OCI-LY1 (cell line): ENCODE measurements at regions not wholly inside any gene's neighbourhood (a gene's known extent, or its start where the extent isn't known, plus 50 kb on each side); places are given as distances from the start of the nearest gene placed in this dataset.

Experiments
- H2AFZ ChIP-seq: fragments of 200-600 bp; sonication (generic), shearing (Covaris generic); 2 replicates; pipeline ENCODE4 v1.6.0; 2014; ENCODE audit warnings: antibody characterized with exemption, mild to moderate bottlenecking, low read length
- H3F3A ChIP-seq: fragments of 200-600 bp; sonication (generic), shearing (Covaris generic); 2 replicates; pipeline ENCODE4 v1.6.0; 2014; ENCODE audit warnings: mild to moderate bottlenecking, antibody characterized with exemption, low read length, moderate library complexity; ENCODE audit not compliant: insufficient read depth
- H3K27ac ChIP-seq: fragments of 200-600 bp; sonication (generic); 2 replicates; pipeline ENCODE4 v1.5.1; 2014; ENCODE audit warnings: low read length, mixed run types, mild to moderate bottlenecking, low read depth; ENCODE audit not compliant: poor library complexity, severe bottlenecking
- H3K27me3 ChIP-seq: fragments of 200-600 bp; sonication (generic); 2 replicates; pipeline ENCODE4 v1.6.0; 2014; ENCODE audit warnings: antibody characterized with exemption, mild to moderate bottlenecking, low read length, moderate library complexity; ENCODE audit not compliant: insufficient read depth
- H3K36me3 ChIP-seq: fragments of 200-600 bp; sonication (generic); 2 replicates; pipeline ENCODE4 v1.6.1; 2014; ENCODE audit warnings: mild to moderate bottlenecking, antibody characterized with exemption, low read length, moderate library complexity, mixed read lengths; ENCODE audit not compliant: insufficient read depth
- H3K4me1 ChIP-seq: fragments of 200-600 bp; sonication (generic); 2 replicates; pipeline ENCODE4 v1.5.1; 2014; ENCODE audit warnings: mild to moderate bottlenecking, low read length, moderate library complexity; ENCODE audit not compliant: insufficient read depth, severe bottlenecking
- H3K4me2 ChIP-seq: fragments of 200-600 bp; sonication (generic), shearing (Covaris generic); 2 replicates; pipeline ENCODE4 v1.6.1; 2014; ENCODE audit warnings: low read length
- H3K4me3 ChIP-seq: fragments of 200-600 bp; sonication (generic); 2 replicates; pipeline ENCODE4 v1.5.1; 2014; ENCODE audit warnings: low read length, low read depth, mild to moderate bottlenecking, mixed read lengths; ENCODE audit not compliant: poor library complexity, severe bottlenecking
- H3K79me2 ChIP-seq: fragments of 200-600 bp; shearing (Covaris generic); 2 replicates; pipeline ENCODE4 v1.6.1; 2016; ENCODE audit warnings: mixed run types, low read length, mixed read lengths; ENCODE audit not compliant: insufficient read depth
- H3K9ac ChIP-seq: fragments of 200-600 bp; sonication (generic), shearing (Covaris generic); 2 replicates; pipeline ENCODE4 v1.6.1; 2014; ENCODE audit warnings: mild to moderate bottlenecking, low read length, mixed read lengths
- H3K9me2 ChIP-seq: fragments of 200-600 bp; sonication (generic), shearing (Covaris generic); 2 replicates; pipeline ENCODE4 v1.6.1; 2014; ENCODE audit warnings: low read depth, mild to moderate bottlenecking, low read length, mixed read lengths
- H3K9me3 ChIP-seq: fragments of 200-600 bp; shearing (Covaris generic); 2 replicates; pipeline ENCODE4 v1.6.1; 2014; ENCODE audit warnings: low read length, mixed read lengths
- H4K20me1 ChIP-seq: fragments of 200-600 bp; sonication (generic), shearing (Covaris generic); 2 replicates; pipeline ENCODE4 v1.6.0; 2016; ENCODE audit warnings: mild to moderate bottlenecking, low read length; ENCODE audit not compliant: insufficient read depth
- CTCF ChIP-seq: fragments of 200-600 bp; sonication (generic), shearing (Covaris generic); IDR thresholded peaks from 2 replicates; pipeline ENCODE4 v1.5.1; 2017; ENCODE audit warnings: mild to moderate bottlenecking, antibody characterized with exemption, low read length, moderate library complexity, mixed read lengths
- EZH2 ChIP-seq: fragments of 200-600 bp; sonication (generic), shearing (Covaris generic); IDR thresholded peaks from 2 replicates; pipeline ENCODE4 v1.8.0; 2017; ENCODE audit warnings: borderline replicate concordance, mixed run types, mild to moderate bottlenecking, antibody characterized with exemption, low read length, moderate library complexity, mixed read lengths

- H3K4me3 ChIP-seq = no peak overlapping the region
- no peaks in the 10 kb centered on the region for H3K27me3 ChIP-seq
- no peaks in the 10 kb centered on the region for H3K4me1 ChIP-seq
- H3K9me3 ChIP-seq = no peaks in the 10 kb centered on the region
- no peaks in the 10 kb centered on the region for H3K36me3 ChIP-seq
- H3K9me2 ChIP-seq = no peaks in the 10 kb centered on the region
- H2AFZ ChIP-seq = no peak overlapping the region
- no peaks in the 10 kb centered on the region for H3K79me2 ChIP-seq
- no peaks in the 10 kb centered on the region for H3F3A ChIP-seq
- TF ChIP-seq EZH2 (no peak), CTCF (no peak)
- no peak overlapping the region for H3K4me2 ChIP-seq
- H4K20me1 ChIP-seq = no peaks in the 10 kb centered on the region
- no peak overlapping the region for H3K9ac ChIP-seq
- H3K27ac ChIP-seq = no peak overlapping the region
Observed at GRCh38 chr6:68326762-68327161, 308.3 kb upstream of the ADGRB3 start.

DNA sequence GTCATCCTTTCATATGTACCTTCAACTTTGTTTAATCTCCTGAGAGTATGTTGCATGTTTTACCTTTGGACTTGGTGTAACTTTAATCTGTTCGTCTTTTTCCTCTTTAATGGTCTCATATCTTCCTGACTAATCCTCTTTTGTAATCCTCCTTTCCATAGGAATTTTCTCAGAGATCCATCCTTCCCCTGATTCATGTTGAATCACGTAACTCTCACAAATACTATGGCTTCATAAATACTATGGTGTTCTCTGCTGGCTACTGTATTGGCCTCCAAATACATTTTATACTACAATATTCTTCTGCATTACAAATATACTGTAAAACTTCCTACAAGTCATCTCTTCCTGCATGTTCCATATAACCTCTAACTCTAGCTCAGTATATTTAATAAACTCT lies 317.7 kb upstream of the ADGRB3 start:
- no peak for TF ChIP-seq CTCF
- no peak for TF ChIP-seq EZH2
- Histone ChIP-seq H3K4me3 (no peak overlapping the region), H3K79me2 (no peaks in the 10 kb centered on the region), H3K9ac (no peak overlapping the region), H3K4me2 (no peak overlapping the region), H3K9me2 (no peaks in the 10 kb centered on the region), H4K20me1 (no peaks in the 10 kb centered on the region), H3K4me1 (no peaks in the 10 kb centered on the region), H3K36me3 (no peaks in the 10 kb centered on the region), H3K9me3 (no peaks in the 10 kb centered on the region), H3K27me3 (no peaks in the 10 kb centered on the region), H3K27ac (no peak overlapping the region), H2AFZ (no peak overlapping the region), H3F3A (no peaks in the 10 kb centered on the region)

DNA sequence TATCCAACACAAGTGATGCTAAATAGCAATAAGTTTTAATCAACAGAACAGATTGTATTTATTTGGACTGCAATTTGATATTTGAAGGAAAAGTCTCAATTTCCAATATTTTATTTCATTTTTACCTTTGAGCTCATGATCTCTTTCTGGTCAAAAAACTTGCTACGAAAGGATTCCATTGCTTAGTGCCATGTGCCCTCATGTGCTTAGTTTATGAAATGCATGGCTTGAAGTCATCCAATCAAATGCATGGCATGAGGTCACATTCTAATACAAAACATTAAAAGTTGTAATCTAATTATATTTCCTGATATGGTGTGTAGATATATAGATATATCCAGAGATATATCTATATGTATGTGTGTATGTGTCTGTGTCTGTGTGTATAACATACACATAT lies 321.2 kb upstream of the ADGRB3 start:
- Histone ChIP-seq H3K27ac (no peak overlapping the region), H4K20me1 (no peaks in the 10 kb centered on the region), H3K9ac (no peak overlapping the region), H3K9me3 (no peaks in the 10 kb centered on the region), H3K4me3 (no peak overlapping the region), H3K4me2 (no peak overlapping the region), H3K27me3 (no peaks in the 10 kb centered on the region), H3K4me1 (no peaks in the 10 kb centered on the region), H3K9me2 (no peaks in the 10 kb centered on the region), H2AFZ (no peak overlapping the region), H3K36me3 (no peaks in the 10 kb centered on the region), H3K79me2 (no peaks in the 10 kb centered on the region), H3F3A (no peaks in the 10 kb centered on the region)
- TF ChIP-seq EZH2 (no peak), CTCF (peak; percentile 39; the same call in 1 of the 2 replicates)
